Stimulated activated CD8-positive, alpha-beta memory T cell treated with anti-CD3 and anti-CD28 coated beads, Interleukin-4, amount 100 ng/mL, for 48 hours (primary cell): ENCODE measurements at regions not wholly inside any gene's neighbourhood (a gene's known extent, or its start where the extent isn't known, plus 50 kb on each side); places are given as distances from the start of the nearest gene placed in this dataset.
"Not testable (repeated sequence)": the region's sequence is repeated elsewhere in the genome, so short reads cannot be mapped to it uniquely, and the experiment has no call there.

Experiments used
- DNase-seq: peaks from one replicate; pipeline ENCODE4 v3.0.0-alpha.2; 2020

DNA sequence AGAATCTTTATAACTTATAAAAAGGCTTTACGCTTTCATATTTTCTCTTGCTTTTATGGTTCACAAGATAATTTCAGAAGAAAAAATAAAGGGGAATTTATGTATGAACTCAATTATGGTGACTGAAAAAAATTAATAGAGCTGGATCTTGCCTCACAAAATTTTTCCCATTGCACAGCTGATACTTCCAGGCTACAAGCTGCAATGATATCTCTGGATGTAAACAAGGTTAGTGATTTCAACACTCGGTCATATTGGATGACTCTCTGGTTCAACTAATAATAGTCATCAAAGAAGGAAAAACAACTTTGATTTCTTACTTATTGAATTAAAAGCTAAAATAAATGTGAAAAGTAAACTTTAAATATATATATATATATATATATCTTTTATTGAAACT lies 868.0 kb downstream of the FAT4 start:
- DNase-seq: no peak

- DNase-seq: no peak
These were observed 868.5 kb downstream of the FAT4 start for GRCh38 chr4:126183206-126183605.

GRCh38 chr4:126191536-126191935 lies 876.8 kb downstream of the FAT4 start:
- no peak for DNase-seq

- no peak for DNase-seq
These were observed 877.8 kb downstream of the FAT4 start for GRCh38 chr4:126192506-126192905.

DNA sequence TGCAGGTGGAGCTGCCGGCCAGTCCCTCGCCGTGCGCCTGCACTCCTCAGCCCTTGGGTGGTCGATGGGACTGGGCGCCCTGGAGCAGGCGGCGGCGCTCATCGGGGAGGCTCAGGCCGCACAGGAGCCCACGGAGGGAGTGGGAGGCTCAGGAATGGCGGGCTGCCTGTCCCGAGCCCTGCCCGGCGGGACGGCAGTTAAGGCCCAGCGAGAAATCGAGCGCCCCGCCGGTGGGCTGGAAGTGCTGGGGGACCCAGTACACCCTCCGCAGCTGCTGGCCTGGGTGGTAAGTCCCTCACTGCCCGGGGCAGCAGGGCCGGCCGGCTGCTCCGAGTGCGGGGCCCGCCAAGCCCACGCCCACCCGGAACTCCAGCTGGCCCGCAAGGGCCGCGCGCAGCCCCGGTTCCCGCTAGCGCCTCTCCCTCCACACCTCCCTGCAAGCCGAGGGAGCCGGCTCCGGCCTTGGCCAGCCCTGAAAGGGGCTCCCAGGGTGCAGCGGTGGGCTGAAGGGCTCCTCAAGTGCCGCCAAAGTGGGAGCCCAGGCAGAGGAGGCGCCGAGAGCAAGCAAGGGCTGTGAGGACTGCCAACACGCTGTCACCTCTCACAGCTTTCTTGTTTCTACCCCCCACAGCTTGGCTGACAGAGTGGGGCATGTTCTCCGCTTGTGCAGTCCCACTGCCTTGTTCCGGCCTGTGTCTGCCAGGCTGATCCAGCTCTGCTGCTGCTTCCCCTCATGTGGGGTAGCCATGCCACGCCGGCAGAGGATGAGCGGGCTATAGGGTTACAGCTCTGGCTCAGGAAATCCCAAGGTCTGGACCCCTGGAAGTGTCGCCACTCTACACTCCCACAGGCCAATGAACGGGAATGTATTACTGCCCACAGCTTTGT lies 886.7 kb downstream of the FAT4 start:
- DNase-seq: not testable (repeated sequence)

GRCh38 chr4:126202226-126202625 lies 887.5 kb downstream of the FAT4 start:
- DNase-seq: no peak

GRCh38 chr4:126207910-126208309 lies 893.2 kb downstream of the FAT4 start:
- no peak for DNase-seq

DNA sequence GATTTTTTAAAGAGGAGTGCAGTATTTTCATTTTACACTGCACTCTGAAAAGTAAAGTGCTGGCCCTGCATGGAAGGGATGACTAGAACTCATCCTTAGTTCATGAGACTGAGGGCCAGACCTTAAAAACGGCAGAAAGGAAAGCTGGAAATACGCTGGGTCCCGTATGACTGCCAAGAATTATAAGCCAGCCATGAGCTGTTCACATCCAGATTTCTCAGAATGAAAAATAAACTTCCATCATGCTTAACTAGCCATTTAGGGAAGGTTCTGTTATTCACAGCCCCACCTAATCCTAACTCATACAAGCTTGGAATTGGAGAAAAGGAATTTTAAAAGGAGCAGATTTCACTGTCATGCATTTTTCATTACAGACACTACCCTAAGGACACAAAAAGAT lies 894.4 kb downstream of the FAT4 start:
- no peak for DNase-seq

GRCh38 chr4:126213996-126214395 lies 899.2 kb downstream of the FAT4 start:
- DNase-seq: no peak

GRCh38 chr4:126215759-126216158 lies 901.0 kb downstream of the FAT4 start:
- no peak for DNase-seq

DNA sequence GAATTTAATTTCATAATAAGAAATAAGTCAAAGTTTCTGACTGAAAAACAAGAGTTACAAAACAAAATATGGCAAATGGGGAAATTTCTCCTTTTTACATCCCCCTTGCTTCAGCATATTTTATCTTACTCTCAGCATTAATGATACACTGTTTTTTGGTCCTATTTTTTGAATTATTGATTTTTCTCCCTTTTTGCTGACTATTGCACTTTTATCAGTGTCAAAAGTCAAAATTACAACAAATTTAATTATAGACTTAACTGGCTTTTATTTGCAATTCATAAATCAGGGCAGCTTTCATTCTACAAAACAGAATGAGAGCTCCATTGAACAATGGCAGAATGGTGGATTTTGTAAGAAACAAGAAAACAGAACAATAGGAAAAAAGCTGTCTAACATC lies 901.9 kb downstream of the FAT4 start:
- DNase-seq: no peak

- DNase-seq: no peak
These were observed 906.5 kb downstream of the FAT4 start for GRCh38 chr4:126221282-126221681.

DNA sequence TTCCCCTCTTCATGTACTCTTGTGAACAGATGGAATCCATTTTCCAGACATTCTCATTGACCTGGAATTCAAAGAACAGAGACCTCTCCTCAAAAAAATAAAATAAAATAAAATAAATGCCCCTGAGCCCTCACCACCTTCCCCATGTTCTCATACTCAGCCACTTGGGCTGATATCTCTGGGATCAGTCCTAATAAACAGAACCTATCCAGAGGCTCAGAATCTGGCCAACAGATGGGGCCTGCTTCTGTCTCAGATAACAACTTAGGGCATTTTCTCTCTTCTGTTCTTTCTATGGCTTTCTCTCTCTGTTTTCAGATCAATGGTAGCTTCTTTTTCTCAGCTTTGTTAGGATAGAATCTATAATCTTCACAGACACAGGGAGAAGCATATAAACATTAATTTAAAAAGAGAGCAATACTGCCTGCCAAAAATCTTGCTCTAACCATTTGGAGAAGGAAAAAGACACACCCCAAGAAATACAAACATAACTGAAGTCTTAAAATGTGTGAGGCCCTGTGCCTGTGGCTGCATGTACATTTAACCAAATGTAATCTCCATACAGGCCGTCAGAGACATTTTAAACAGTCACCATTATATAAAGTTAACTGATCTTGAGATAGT lies 907.1 kb downstream of the FAT4 start:
- no peak for DNase-seq

GRCh38 chr4:126223784-126224407 lies 909.1 kb downstream of the FAT4 start:
- DNase-seq: no peak

DNA sequence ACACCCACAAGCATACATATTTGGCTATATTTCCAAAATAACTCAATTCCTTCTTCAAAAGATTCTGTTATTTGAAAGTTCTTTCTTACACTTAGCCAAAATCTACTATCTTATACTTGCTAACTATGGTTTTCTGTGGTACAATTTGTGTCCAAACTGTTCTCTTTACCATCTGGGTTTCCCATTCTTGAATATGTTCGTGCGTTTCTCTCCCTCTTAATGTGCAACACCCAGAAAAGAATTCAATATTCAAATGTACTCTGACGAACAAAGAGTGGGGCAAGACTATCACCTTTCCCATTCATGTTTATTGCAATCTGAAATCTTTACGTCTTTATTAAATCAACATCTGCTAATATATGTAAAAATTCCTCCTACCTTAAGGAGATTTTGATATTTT lies 912.7 kb downstream of the FAT4 start:
- DNase-seq: no peak

- DNase-seq: no peak
These were observed 915.5 kb downstream of the FAT4 start for GRCh38 chr4:126230269-126230668.

GRCh38 chr4:126233483-126233882 lies 918.7 kb downstream of the FAT4 start:
- DNase-seq: no peak

- no peak for DNase-seq
These were observed 923.3 kb downstream of the FAT4 start for GRCh38 chr4:126238013-126238412.

GRCh38 chr4:126241634-126242033 lies 926.9 kb downstream of the FAT4 start:
- no peak for DNase-seq

GRCh38 chr4:126242679-126243390 lies 928.1 kb downstream of the FAT4 start:
- no peak for DNase-seq

- no peak for DNase-seq
These were observed 932.7 kb downstream of the FAT4 start for GRCh38 chr4:126247409-126247808.

GRCh38 chr4:126250006-126250405 lies 935.3 kb downstream of the FAT4 start:
- DNase-seq: no peak

DNA sequence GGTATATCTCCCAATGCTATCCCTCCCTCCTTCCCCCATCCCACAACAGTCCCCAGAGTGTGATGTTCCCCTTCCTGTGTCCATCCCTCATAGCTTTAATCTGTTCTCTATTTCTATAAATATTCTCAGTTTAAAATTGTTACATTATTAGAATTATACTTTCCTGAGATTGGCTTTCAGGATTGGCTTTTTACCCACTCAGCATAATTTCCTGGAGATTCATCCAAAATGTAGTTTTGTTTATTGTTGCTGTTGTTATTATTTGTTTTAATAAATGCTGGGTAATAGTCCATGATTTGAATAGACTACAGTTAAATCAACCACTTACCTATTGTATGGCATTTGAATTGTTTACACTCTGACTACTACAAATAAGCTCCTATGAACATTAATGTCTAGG lies 936.4 kb downstream of the FAT4 start:
- no peak for DNase-seq
